Adrenal gland (tissue), 5 donors: ENCODE measurements at regions not wholly inside any gene's neighbourhood (a gene's known extent, or its start where the extent isn't known, plus 50 kb on each side); places are given as distances from the start of the nearest gene placed in this dataset.

Source experiments
- POLR2A ChIP-seq, 2 donors: fragments of 450-650 bp; IDR thresholded peaks; one replicate each; pipeline ENCODE4 v1.6.1; 2017; ENCODE audit warnings: antibody characterized with exemption in 2 of 2, mild to moderate bottlenecking in 2 of 2, moderate library complexity in 1 of 2
- TF ChIP-seq, protein P1 (sequence below), 6 experiments: fragments of 450-650 bp in 4 of 6; fragments of 200-600 bp in 2 of 6; sonication (generic) in 1 of 6; IDR thresholded peaks; 1 replicate in 5 of 6; 2 replicates in 1 of 6; pipeline versions ENCODE4 v1.5.1 to v1.8.0; 2016 to 2021; ENCODE audit warnings: antibody characterized with exemption in 6 of 6, mild to moderate bottlenecking in 2 of 6, moderate library complexity in 1 of 6
- donor health status: DM: no; HTN: no; CAD: no.

DNA sequence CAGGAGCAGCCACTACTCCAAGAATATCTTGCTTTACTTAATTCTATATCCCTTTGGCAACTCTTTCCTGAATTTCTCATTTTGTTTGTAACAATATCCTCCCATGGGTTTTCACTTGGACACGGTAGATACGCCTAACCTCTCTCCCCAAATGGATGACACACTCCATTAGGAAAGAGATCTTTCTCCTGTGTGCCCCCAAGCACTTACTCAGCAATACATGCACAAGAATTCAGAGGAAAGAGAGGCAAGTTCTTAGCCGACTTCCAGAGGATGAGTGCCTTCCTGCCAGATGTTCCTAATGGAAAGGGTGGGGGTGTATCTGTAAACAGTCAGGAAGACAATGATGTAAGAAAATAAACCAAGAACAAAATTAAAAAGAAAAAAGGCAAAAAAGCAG is 844.5 kb downstream of the NLGN4Y start:
- TF ChIP-seq, protein P1, sequence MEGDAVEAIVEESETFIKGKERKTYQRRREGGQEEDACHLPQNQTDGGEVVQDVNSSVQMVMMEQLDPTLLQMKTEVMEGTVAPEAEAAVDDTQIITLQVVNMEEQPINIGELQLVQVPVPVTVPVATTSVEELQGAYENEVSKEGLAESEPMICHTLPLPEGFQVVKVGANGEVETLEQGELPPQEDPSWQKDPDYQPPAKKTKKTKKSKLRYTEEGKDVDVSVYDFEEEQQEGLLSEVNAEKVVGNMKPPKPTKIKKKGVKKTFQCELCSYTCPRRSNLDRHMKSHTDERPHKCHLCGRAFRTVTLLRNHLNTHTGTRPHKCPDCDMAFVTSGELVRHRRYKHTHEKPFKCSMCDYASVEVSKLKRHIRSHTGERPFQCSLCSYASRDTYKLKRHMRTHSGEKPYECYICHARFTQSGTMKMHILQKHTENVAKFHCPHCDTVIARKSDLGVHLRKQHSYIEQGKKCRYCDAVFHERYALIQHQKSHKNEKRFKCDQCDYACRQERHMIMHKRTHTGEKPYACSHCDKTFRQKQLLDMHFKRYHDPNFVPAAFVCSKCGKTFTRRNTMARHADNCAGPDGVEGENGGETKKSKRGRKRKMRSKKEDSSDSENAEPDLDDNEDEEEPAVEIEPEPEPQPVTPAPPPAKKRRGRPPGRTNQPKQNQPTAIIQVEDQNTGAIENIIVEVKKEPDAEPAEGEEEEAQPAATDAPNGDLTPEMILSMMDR (IDR thresholded peaks at IDR 0.05): no peak
- TF ChIP-seq POLR2A (IDR thresholded peaks at IDR 0.05): no peak
